Stimulated activated CD4-positive, alpha-beta T cell treated with anti-CD3 and anti-CD28 coated beads, Interleukin-4, amount 100 ng/mL, for 4 hours (primary cell): ENCODE measurements at regions not wholly inside any gene's neighbourhood (a gene's known extent, or its start where the extent isn't known, plus 50 kb on each side); places are given as distances from the start of the nearest gene placed in this dataset.
A peak's percentile ranks its signal among the peaks of the same experiment; 100 is the strongest.
"Not testable (repeated sequence)": the region's sequence is repeated elsewhere in the genome, so short reads cannot be mapped to it uniquely, and the experiment has no call there.

Experiments used
- DNase-seq, 2 experiments: peaks; one replicate each; pipeline ENCODE4 v3.0.0-alpha.2; 2020

- DNase-seq = no peak
Measured at GRCh38 chr16:47851146-47851545, 304.6 kb downstream of the ABCC12 start.

GRCh38 chr16:47849736-47850135 lies 306.1 kb downstream of the ABCC12 start:
- DNase-seq = no peak

- DNase-seq = no peak
Measured at GRCh38 chr16:47848421-47849109, 307.2 kb downstream of the ABCC12 start.

GRCh38 chr16:47847220-47847970 lies 308.4 kb downstream of the ABCC12 start:
- no peak for DNase-seq

GRCh38 chr16:47834485-47835024 lies 321.2 kb downstream of the ABCC12 start:
- DNase-seq = no peak

- no peak for DNase-seq
Measured at GRCh38 chr16:47833771-47834170, 322.0 kb downstream of the ABCC12 start.

GRCh38 chr16:47829850-47830600 lies 325.8 kb downstream of the ABCC12 start:
- DNase-seq = no peak

- no peak for DNase-seq
Measured at GRCh38 chr16:47826070-47826469, 329.7 kb downstream of the ABCC12 start.

GRCh38 chr16:47817048-47817447 lies 338.7 kb downstream of the ABCC12 start:
- DNase-seq = no peak

GRCh38 chr16:47816511-47816910 lies 339.3 kb downstream of the ABCC12 start:
- DNase-seq = no peak

- DNase-seq = no peak
Measured at GRCh38 chr16:47815655-47816054, 340.1 kb downstream of the ABCC12 start.

- not testable (repeated sequence) for DNase-seq
Measured at GRCh38 chr16:47811758-47812157, 344.0 kb downstream of the ABCC12 start.

- no peak for DNase-seq
Measured at GRCh38 chr16:47806309-47806847, 345.2 kb downstream of the PHKB start.

GRCh38 chr16:47787696-47788095 lies 326.6 kb downstream of the PHKB start:
- DNase-seq = no peak

GRCh38 chr16:47781673-47782072 lies 320.5 kb downstream of the PHKB start:
- no peak for DNase-seq

GRCh38 chr16:47780213-47780875 lies 319.2 kb downstream of the PHKB start:
- DNase-seq = no peak

GRCh38 chr16:47779201-47780016 lies 318.3 kb downstream of the PHKB start:
- peak; percentile 5 to 27 for DNase-seq

- DNase-seq = no peak
Measured at GRCh38 chr16:47778106-47778801, 317.1 kb downstream of the PHKB start.

- DNase-seq = no peak
Measured at GRCh38 chr16:47777220-47777619, 316.1 kb downstream of the PHKB start.

GRCh38 chr16:47774661-47775060 lies 313.5 kb downstream of the PHKB start:
- no peak for DNase-seq

- DNase-seq = no peak
Measured at GRCh38 chr16:47753659-47754058, 292.5 kb downstream of the PHKB start.
